Upper lobe of left lung (tissue), 4 donors: ENCODE measurements at regions not wholly inside any gene's neighbourhood (a gene's known extent, or its start where the extent isn't known, plus 50 kb on each side); places are given as distances from the start of the nearest gene placed in this dataset.

ENCODE experiments used
- POLR2A ChIP-seq, 4 donors: fragments of 450-650 bp; IDR thresholded peaks; one replicate each; pipeline ENCODE4 v1.5.1; 2016 to 2017; ENCODE audit warnings: antibody characterized with exemption in 4 of 4, mild to moderate bottlenecking in 2 of 4
- POLR2AphosphoS5 ChIP-seq, 2 donors: sonication (generic); formaldehyde crosslinking; IDR thresholded peaks; one replicate each; pipeline ENCODE4 v1.5.1; 2017; ENCODE audit warnings: antibody characterized with exemption in 2 of 2
- TF ChIP-seq, protein P1 (sequence below), 6 experiments: fragments of 450-650 bp in 4 of 6; fragments of 200-600 bp in 2 of 6; sonication (generic) in 2 of 6; IDR thresholded peaks; one replicate each; pipeline ENCODE4 v1.5.1; 2016 to 2019; ENCODE audit warnings: antibody characterized with exemption in 6 of 6

DNA sequence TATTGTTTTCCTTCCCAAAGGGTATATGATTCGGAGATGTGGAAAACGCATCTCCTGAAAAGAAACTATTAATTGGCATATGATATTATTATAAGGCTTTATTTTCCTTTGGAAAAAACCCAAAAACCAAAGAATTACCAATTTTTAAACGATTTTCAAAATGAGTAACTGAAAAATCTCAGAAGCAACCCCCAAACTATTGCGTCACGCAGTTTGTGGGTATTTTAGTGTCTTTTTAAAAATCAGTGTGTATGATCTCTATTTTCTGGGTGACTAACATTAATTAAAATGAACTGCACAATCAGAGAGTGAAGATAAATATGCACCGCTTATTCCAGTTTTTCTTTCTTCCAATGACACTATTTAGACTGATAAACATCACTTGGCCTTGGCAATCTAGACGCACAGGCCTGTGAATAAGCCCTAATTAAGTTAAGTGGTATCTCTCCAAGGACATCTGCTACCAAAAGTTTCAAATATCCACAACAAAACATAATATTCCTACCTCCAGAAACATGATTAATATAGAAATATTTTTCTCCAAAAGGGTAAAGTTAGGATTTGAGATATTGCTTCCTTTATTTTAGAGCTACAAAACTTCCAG is 511.5 kb upstream of the FAM241A start:
- TF ChIP-seq POLR2AphosphoS5 (IDR thresholded peaks at IDR 0.05) = no peak
- TF ChIP-seq, protein P1, sequence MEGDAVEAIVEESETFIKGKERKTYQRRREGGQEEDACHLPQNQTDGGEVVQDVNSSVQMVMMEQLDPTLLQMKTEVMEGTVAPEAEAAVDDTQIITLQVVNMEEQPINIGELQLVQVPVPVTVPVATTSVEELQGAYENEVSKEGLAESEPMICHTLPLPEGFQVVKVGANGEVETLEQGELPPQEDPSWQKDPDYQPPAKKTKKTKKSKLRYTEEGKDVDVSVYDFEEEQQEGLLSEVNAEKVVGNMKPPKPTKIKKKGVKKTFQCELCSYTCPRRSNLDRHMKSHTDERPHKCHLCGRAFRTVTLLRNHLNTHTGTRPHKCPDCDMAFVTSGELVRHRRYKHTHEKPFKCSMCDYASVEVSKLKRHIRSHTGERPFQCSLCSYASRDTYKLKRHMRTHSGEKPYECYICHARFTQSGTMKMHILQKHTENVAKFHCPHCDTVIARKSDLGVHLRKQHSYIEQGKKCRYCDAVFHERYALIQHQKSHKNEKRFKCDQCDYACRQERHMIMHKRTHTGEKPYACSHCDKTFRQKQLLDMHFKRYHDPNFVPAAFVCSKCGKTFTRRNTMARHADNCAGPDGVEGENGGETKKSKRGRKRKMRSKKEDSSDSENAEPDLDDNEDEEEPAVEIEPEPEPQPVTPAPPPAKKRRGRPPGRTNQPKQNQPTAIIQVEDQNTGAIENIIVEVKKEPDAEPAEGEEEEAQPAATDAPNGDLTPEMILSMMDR (IDR thresholded peaks at IDR 0.05) = no peak
- no peak for TF ChIP-seq POLR2A (IDR thresholded peaks at IDR 0.05)
